GM12878 (cell line): ENCODE measurements at regions not wholly inside any gene's neighbourhood (a gene's known extent, or its start where the extent isn't known, plus 50 kb on each side); places are given as distances from the start of the nearest gene placed in this dataset.

Source experiments
- ATAC-seq: fragments of 200-7000 bp; cut with Tn5 transposase; 3 replicates; pipeline ENCODE4 v1.9.1; 2020; ENCODE audit warnings: mild to moderate bottlenecking, moderate library complexity
- BruUV-seq: library from RNA; stranded (reverse); fragments of 400-500 nt; replicated peaks from 2 replicates; lab custom pipeline; 2021; lab: Mats Ljungman, UMichigan
- CTCF ChIA-PET: fragments of 300-600 bp; sonication (Branson Sonifier 250); formaldehyde crosslinking; extraction: SDS; loops from one replicate; lab custom pipeline; 2021; ENCODE audit warnings: inconsistent platforms; lab: Yijun Ruan, JAX
- POLR2A ChIA-PET: fragments of 350-600 bp; formaldehyde crosslinking; extraction: SDS; loops from one replicate; lab custom pipeline; 2021; ENCODE audit warnings: inconsistent platforms; lab: Charles Lee
- RAD21 ChIA-PET: fragments of 300-600 bp; sonication (Branson Sonifier 250); formaldehyde crosslinking; loops from one replicate; lab custom pipeline; 2023; ENCODE audit warnings: antibody characterized with exemption; ENCODE audit not compliant: unreplicated experiment; lab: Charles Lee
- SMC1A ChIA-PET: fragments of 300-600 bp; sonication (Branson Sonifier 250); formaldehyde crosslinking; loops from one replicate; lab custom pipeline; 2023; ENCODE audit not compliant: unreplicated experiment, uncharacterized antibody; lab: Charles Lee
- DNase-seq: peaks from one replicate; pipeline ENCODE4 v3.0.0-alpha.2; 2011; ENCODE audit warnings: low read depth, low spot score
- FAIRE-seq: peaks from 3 replicates; lab custom pipeline; 2011; peaks lifted over from hg19 to GRCh38; lab: Jason Lieb, UNC
- H2AFZ ChIP-seq: 2 replicates; pipeline ENCODE4 v1.6.0; 2011; ENCODE audit warnings: low read depth, low read length, control low read depth; ENCODE audit not compliant: control insufficient read depth
- H3K27ac ChIP-seq: 2 replicates; pipeline ENCODE4 v1.5.1; 2011; ENCODE audit warnings: control low read depth; ENCODE audit not compliant: control insufficient read depth, insufficient read depth
- H3K27me3 ChIP-seq, 2 experiments: replicated peaks in 1 of 2; 2 replicates each; pipeline versions ENCODE4 v1.6.0 to v1.6.1; 2011; ENCODE audit warnings: low read length in 1 of 2; ENCODE audit not compliant: control insufficient read depth in 2 of 2, insufficient read depth in 2 of 2
- H3K36me3 ChIP-seq, 2 experiments: 2 replicates each; pipeline ENCODE4 v1.5.1; 2011; ENCODE audit warnings: low read length in 1 of 2; ENCODE audit not compliant: control insufficient read depth in 2 of 2, insufficient read depth in 2 of 2
- H3K4me1 ChIP-seq: 2 replicates; pipeline ENCODE4 v1.6.1; 2011; ENCODE audit warnings: mild to moderate bottlenecking, low read length, moderate library complexity, mixed read lengths; ENCODE audit not compliant: control insufficient read depth, insufficient read depth
- H3K4me2 ChIP-seq: 2 replicates; pipeline ENCODE4 v1.6.0; 2011; ENCODE audit warnings: control low read depth; ENCODE audit not compliant: control insufficient read depth, insufficient read depth
- H3K4me3 ChIP-seq: fragments of 200-600 bp; sonication (generic); 2 replicates; pipeline ENCODE4 v1.5.1; 2016
- H3K79me2 ChIP-seq: 2 replicates; pipeline ENCODE4 v1.6.0; 2011; ENCODE audit warnings: low read length; ENCODE audit not compliant: control insufficient read depth, insufficient read depth
- H3K9ac ChIP-seq: 2 replicates; pipeline ENCODE4 v1.8.0; 2011; ENCODE audit warnings: low read length, control low read depth, mixed read lengths; ENCODE audit not compliant: control insufficient read depth, insufficient read depth
- H3K9me3 ChIP-seq: replicated peaks from 3 replicates; pipeline ENCODE4 v1.5.1; 2011; ENCODE audit warnings: mild to moderate bottlenecking, low read length; ENCODE audit not compliant: control insufficient read depth, insufficient read depth
- H4K20me1 ChIP-seq: 2 replicates; pipeline ENCODE4 v1.6.0; 2011; ENCODE audit not compliant: control insufficient read depth, insufficient read depth
- CBX5 ChIP-seq: sonication (generic); IDR thresholded peaks from 2 replicates; pipeline ENCODE4 v1.6.1; 2016; ENCODE audit warnings: low read depth, moderate library complexity, mild to moderate bottlenecking, inconsistent platforms
- CREM ChIP-seq: IDR thresholded peaks from 2 replicates; pipeline ENCODE4 v1.6.1; 2014; ENCODE audit warnings: antibody characterized with exemption, low read depth
- FOS ChIP-seq: IDR thresholded peaks from 3 replicates; pipeline ENCODE4 v1.6.1; 2011; ENCODE audit warnings: borderline replicate concordance; ENCODE audit not compliant: insufficient read length; ENCODE audit errors: extremely low read depth
- JUNB ChIP-seq: IDR thresholded peaks from 2 replicates; pipeline ENCODE4 v1.6.1; 2016; ENCODE audit warnings: antibody characterized with exemption, mild to moderate bottlenecking
- MEF2A ChIP-seq: IDR thresholded peaks from 2 replicates; pipeline ENCODE4 v1.6.1; 2011; ENCODE audit warnings: low read depth, mild to moderate bottlenecking, low read length, moderate library complexity; ENCODE audit not compliant: insufficient read depth
- MYC ChIP-seq: IDR thresholded peaks from 2 replicates; pipeline ENCODE4 v1.6.1; 2011; ENCODE audit warnings: mild to moderate bottlenecking, low read length, moderate library complexity, inconsistent platforms; ENCODE audit not compliant: insufficient read depth, insufficient replicate concordance, insufficient read length, severe bottlenecking
- RELA ChIP-seq: fragments of 450-650 bp; IDR thresholded peaks from 2 replicates; pipeline ENCODE4 v1.8.0; 2014; ENCODE audit warnings: borderline replicate concordance; ENCODE audit not compliant: partially characterized antibody
- RUNX3 ChIP-seq: IDR thresholded peaks from 2 replicates; pipeline ENCODE4 v1.6.1; 2012; ENCODE audit warnings: low read length, inconsistent platforms
- SMARCA5 ChIP-seq: fragments of 450-650 bp; IDR thresholded peaks from 2 replicates; pipeline ENCODE4 v1.6.1; 2017; ENCODE audit warnings: mild to moderate bottlenecking
- WGBS: methylation state at CpG from one replicate; pipeline ENCODE4 v1.1.6; 2016; ENCODE audit warnings: low lambda C conversion rate; ENCODE audit not compliant: insufficient replicate concordance, insufficient coverage; ENCODE audit errors: missing lambda C conversion rate; 5-methylcytosine and 5-hydroxymethylcytosine counted together
- in situ Hi-C: fragments of 300-500 bp; cut with MboI; formaldehyde crosslinking; loops from 9 replicates; pipeline ENCODE4 v1.14.3; 2018; ENCODE audit warnings: mixed read lengths
- intact Hi-C: fragments of 100-400 bp; cut with micrococcal nuclease; formaldehyde crosslinking; loops from one replicate; pipeline ENCODE4 v1.14.2; 2022; ENCODE audit not compliant: unreplicated experiment
- TF ChIP-seq, protein P1 (sequence below): fragments of 450-650 bp; formaldehyde crosslinking; IDR thresholded peaks from 2 replicates; pipeline ENCODE4 v1.5.0; 2022; ENCODE audit warnings: mild to moderate bottlenecking, missing genetic modification characterization

DNA sequence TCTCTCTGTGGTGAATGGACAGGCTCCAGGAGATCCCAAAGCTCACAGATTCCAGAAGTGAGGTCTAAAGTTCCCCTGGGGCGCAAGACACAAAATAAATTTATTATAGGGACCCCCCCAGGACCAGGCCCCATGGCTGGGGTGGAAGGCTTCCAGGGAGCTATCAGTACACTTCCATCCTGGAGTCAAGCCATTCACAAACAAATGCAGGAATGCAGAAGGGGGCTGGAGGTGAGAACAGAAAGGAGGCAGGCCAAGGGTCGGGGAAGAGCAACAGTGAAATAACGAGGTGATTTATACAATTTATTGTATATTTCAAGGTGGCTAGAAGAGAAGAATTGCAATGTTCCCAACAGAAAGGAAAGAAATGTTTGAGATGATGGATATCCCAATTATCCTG is 126.9 kb downstream of the LY86 start:
- no peaks in the 10 kb centered on the region for H3K9me3 ChIP-seq
- intact Hi-C loops: no loop called here
- ATAC-seq: no peak

More for the DNA sequence above, 126.9 kb downstream of the LY86 start:
- H3K9ac ChIP-seq: no peak overlapping the region
- DNase-seq: no peak
- no peaks in the 10 kb centered on the region for H3K36me3 ChIP-seq
- ChIA-PET SMC1A (interaction anchor here (1.2 kb wide), 1 partner anchor 8 kb away, joined by 4 read pairs; no protein-coding TSS in a partner anchor), CTCF (interaction anchor here (0.8 to 1.0 kb wide), 2 partner anchors 8 to 39 kb away, joined by 3 read pairs; no protein-coding TSS in a partner anchor), POLR2A (no interaction called here), RAD21 (interaction anchor here (0.6 kb wide), 1 partner anchor 85 kb away, joined by 3 read pairs; no protein-coding TSS in a partner anchor)
- in situ Hi-C loops: no loop called here
- no TSS peak for BruUV-seq
- no peak overlapping the region for H3K27ac ChIP-seq
- no peaks in the 10 kb centered on the region for H3K27me3 ChIP-seq
- peaks cover 23% of the 10 kb centered on the region for H3K4me1 ChIP-seq
- H4K20me1 ChIP-seq: no peaks in the 10 kb centered on the region
- H3K4me2 ChIP-seq: no peak overlapping the region
- H3K79me2 ChIP-seq: no peaks in the 10 kb centered on the region
- 64% methylated on average over 3 of the region's 3 CpGs for WGBS
- no peak overlapping the region for H2AFZ ChIP-seq
- FAIRE-seq: no peak
- no peak for TF ChIP-seq RUNX3
- no peak for TF ChIP-seq RELA
- TF ChIP-seq MEF2A: no peak
- no peak for TF ChIP-seq SMARCA5
- no peak for TF ChIP-seq CREM
- TF ChIP-seq, protein P1, sequence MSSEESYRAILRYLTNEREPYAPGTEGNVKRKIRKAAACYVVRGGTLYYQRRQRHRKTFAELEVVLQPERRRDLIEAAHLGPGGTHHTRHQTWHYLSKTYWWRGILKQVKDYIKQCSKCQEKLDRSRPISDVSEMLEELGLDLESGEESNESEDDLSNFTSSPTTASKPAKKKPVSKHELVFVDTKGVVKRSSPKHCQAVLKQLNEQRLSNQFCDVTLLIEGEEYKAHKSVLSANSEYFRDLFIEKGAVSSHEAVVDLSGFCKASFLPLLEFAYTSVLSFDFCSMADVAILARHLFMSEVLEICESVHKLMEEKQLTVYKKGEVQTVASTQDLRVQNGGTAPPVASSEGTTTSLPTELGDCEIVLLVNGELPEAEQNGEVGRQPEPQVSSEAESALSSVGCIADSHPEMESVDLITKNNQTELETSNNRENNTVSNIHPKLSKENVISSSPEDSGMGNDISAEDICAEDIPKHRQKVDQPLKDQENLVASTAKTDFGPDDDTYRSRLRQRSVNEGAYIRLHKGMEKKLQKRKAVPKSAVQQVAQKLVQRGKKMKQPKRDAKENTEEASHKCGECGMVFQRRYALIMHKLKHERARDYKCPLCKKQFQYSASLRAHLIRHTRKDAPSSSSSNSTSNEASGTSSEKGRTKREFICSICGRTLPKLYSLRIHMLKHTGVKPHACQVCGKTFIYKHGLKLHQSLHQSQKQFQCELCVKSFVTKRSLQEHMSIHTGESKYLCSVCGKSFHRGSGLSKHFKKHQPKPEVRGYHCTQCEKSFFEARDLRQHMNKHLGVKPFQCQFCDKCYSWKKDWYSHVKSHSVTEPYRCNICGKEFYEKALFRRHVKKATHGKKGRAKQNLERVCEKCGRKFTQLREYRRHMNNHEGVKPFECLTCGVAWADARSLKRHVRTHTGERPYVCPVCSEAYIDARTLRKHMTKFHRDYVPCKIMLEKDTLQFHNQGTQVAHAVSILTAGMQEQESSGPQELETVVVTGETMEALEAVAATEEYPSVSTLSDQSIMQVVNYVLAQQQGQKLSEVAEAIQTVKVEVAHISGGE (CRISPR knock-in tag): no peak
- TF ChIP-seq FOS: no peak
- TF ChIP-seq CBX5: no peak
- no peak for TF ChIP-seq MYC
- TF ChIP-seq JUNB: no peak
- H3K4me3 ChIP-seq: no peak overlapping the region
